Activated naive CD4-positive, alpha-beta T cell treated with anti-CD3 and anti-CD28 coated beads, Interleukin-2, amount 10 ng/mL, durations not matched to agents 7 days and 5 days (primary cell): ENCODE measurements at regions not wholly inside any gene's neighbourhood (a gene's known extent, or its start where the extent isn't known, plus 50 kb on each side); places are given as distances from the start of the nearest gene placed in this dataset.
"Not testable (repeated sequence)": the region's sequence is repeated elsewhere in the genome, so short reads cannot be mapped to it uniquely, and the experiment has no call there.

Experiments used
- CTCF ChIA-PET: fragments of 350-600 bp; sonication (Branson Sonifier 250); formaldehyde crosslinking; loops from one replicate; lab custom pipeline; 2021; ENCODE audit warnings: antibody characterized with exemption; lab: Charles Lee
- DNase-seq: peaks from one replicate; pipeline ENCODE4 v3.0.0-alpha.2; 2020
- H3K27ac Mint-ChIP-seq: one replicate; pipeline ENCODE4 v1.8.0; 2021; ENCODE audit warnings: mild to moderate bottlenecking, moderate library complexity, mixed read lengths
- H3K27me3 Mint-ChIP-seq: one replicate; pipeline ENCODE4 v1.8.0; 2021; ENCODE audit warnings: mild to moderate bottlenecking, mixed read lengths
- H3K36me3 Mint-ChIP-seq: one replicate; pipeline ENCODE4 v1.8.0; 2021; ENCODE audit warnings: mixed read lengths
- H3K4me1 Mint-ChIP-seq: one replicate; pipeline ENCODE4 v1.8.0; 2021; ENCODE audit warnings: mixed read lengths
- H3K4me3 Mint-ChIP-seq: one replicate; pipeline ENCODE4 v1.8.0; 2021; ENCODE audit warnings: mild to moderate bottlenecking, moderate library complexity, mixed read lengths
- H3K9me3 Mint-ChIP-seq: one replicate; pipeline ENCODE4 v1.8.0; 2021; ENCODE audit warnings: mixed read lengths

DNA sequence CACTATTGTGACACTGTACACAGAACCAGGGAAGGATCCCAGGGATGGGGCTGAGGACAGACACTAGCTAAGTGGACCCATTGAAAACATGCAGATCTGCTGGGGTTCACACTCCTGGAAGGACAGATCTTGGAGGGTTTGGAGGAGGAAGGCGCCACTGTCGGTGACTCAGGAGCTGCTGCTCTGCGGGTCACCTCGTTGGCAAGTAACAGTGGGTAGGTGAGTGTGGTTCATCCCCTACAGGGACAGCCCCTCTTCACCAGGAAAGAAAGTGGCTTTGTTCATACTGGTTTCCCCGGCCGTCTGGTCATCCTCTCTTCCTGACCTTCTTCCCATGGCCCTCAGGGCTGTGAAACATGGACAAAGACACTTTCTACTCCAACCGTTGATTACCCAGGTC lies 100.3 kb downstream of the OR4M2 start:
- H3K9me3 Mint-ChIP-seq, H3K27me3 Mint-ChIP-seq, H3K36me3 Mint-ChIP-seq, H3K27ac Mint-ChIP-seq, CTCF ChIA-PET, H3K4me3 Mint-ChIP-seq, DNase-seq, H3K4me1 Mint-ChIP-seq: not testable (repeated sequence)

DNA sequence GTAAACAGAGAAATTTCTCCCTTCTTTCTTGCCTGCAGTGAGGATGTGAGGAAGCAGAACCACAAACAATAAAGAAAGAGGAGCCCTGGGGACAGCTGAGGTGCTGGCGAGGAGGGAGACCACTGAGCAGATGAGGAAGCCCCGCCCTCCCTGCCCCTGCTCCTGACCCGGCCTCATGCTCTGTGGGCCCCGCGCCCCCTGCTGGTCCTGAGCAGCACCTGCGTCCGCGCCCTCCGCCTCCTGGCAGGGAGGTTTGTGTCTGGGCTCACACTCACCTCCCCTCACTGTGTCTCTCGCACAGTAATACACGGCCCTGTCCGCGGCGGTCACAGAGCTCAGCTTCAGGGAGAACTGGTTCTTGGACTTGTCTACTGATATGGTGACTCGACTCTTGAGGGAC lies 104.4 kb downstream of the OR4M2 start:
- CTCF ChIA-PET, H3K36me3 Mint-ChIP-seq, DNase-seq, H3K27me3 Mint-ChIP-seq, H3K4me1 Mint-ChIP-seq, H3K9me3 Mint-ChIP-seq, H3K27ac Mint-ChIP-seq, H3K4me3 Mint-ChIP-seq: not testable (repeated sequence)

DNA sequence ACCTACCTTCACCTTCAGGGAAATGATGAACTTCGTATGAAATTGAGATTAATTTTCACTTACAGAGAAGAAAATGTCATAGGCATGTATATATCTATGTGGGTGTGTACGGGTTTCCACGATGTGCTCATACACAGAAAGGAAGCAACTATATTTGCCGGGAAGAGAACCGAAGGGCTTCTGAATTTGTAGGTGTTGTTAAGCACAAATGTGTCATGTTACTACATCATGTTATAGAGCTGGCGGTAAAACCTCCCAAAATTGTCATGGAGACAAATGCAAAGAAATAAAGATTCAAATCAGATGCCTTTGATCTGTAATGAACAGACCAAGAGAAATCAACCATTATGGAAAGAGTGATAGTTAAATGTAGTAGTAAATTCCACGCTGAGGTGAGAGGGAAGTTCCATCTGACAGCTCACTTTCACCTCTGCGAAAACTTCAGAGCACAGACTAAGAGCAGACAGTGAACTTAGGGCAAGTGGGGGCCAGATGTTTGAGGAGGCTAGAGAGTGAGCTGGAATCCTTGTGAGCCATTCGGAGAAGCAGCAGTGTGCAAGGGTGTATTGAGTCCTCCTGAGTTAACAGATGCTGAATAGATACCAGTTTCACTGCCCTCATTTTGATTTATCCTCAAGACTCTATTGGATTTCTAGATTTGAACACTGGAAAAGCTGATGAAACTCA lies 106.7 kb downstream of the OR4M2 start:
- CTCF ChIA-PET, DNase-seq, H3K27me3 Mint-ChIP-seq, H3K4me3 Mint-ChIP-seq, H3K27ac Mint-ChIP-seq, H3K36me3 Mint-ChIP-seq, H3K4me1 Mint-ChIP-seq, H3K9me3 Mint-ChIP-seq: not testable (repeated sequence)

DNA sequence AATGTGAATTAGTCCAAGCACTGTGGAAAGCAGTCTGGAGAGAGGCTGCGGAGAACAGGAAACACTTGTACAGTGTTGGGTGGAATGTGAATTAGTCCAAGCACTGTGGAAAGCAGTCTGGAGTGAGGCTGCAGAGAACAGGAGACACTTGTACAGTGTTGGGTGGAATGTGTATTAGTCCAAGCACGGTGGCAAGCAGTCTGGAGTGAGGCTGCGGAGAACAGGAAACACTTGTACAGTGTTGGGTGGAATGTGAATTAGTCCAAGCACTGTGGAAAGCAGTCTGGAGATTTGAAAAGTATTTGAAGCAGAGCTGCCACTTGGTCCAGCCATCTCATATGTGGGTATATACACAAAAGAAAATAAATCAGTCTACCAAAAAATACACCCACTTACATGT lies 111.5 kb downstream of the OR4M2 start:
- H3K4me1 Mint-ChIP-seq, H3K9me3 Mint-ChIP-seq, H3K4me3 Mint-ChIP-seq, DNase-seq, H3K27ac Mint-ChIP-seq, H3K27me3 Mint-ChIP-seq, CTCF ChIA-PET, H3K36me3 Mint-ChIP-seq: not testable (repeated sequence)

DNA sequence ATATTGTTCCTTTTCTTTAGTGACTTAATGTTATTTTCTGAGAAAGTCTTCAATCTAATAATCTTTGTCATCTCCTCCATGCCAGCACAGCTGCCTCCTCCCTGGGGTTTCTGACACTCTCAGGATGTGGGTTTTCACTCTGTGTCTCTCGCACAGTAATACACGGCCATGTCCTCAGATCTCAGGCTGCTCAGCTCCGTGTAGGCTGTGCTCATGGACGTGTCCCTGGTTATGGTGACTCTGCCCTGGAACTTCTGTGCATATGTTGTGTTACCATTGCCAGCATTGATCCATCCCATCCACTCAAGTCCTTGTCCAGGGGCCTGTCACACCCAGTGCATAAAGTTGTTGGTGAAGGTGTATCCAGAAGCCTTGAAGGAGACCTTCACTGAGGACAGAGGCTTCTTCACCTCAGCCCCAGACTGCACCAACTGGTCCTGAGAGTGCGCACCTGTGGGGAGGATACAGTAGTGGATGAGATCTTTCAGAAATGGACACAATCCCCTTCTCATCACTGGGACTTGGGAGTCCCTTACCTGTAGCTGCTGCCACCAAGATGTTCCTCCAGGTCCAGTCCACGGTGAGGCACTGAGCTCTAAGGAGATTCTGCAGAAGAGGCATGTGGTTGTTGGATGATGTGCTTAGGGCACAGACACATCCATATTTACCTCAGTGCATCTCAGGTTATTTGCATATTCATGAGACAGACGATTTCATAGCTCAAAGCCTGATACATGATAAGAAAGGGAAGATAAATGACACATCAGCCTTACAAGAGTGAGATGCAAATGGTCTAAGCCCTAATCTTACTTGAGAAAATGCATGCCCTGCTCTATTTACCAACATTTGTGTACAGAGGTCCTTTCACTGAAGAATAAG lies 114.7 kb downstream of the OR4M2 start:
- H3K4me3 Mint-ChIP-seq, H3K27ac Mint-ChIP-seq, H3K36me3 Mint-ChIP-seq, H3K9me3 Mint-ChIP-seq, H3K4me1 Mint-ChIP-seq, DNase-seq, H3K27me3 Mint-ChIP-seq, CTCF ChIA-PET: not testable (repeated sequence)

DNA sequence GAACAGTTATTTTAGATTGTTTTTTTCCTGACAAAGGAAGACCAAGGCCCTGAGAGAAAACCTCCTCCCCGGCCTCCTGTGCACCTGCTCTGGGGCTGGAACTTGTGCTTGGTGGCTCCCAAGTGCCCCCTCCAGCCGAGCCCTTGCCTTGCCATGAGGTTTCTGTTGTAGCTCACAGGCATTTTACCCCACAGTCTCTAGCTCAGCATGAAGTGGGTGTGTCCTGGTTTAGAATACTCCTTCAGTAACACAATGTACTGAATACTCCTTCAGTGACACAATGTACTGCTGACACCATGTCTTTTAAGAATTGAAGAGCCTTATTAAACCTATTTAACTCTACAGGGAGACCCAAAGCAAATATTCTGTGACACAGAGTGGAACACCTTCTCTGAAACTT lies 116.1 kb downstream of the OR4M2 start:
- DNase-seq, H3K9me3 Mint-ChIP-seq, CTCF ChIA-PET, H3K27me3 Mint-ChIP-seq, H3K36me3 Mint-ChIP-seq, H3K4me1 Mint-ChIP-seq, H3K4me3 Mint-ChIP-seq, H3K27ac Mint-ChIP-seq: not testable (repeated sequence)

DNA sequence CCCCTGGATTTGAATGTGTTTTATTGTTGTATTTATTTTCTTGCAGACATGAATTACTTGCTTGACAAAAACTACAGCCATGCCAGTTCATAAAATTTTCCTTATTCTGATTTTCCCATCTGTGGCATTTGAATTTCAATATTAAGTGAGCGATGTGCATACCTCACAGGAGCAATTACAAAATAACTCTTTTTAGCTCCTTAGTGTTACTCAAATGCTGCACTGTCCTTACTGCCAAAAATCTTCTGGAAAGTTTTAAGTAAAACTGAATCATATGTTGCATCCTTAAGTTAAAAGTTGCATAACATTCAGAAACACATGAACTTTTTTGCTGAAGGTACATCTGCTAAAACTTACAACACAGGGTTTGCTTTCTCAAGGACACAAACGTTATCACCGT lies 120.1 kb downstream of the OR4M2 start:
- H3K4me3 Mint-ChIP-seq, H3K27ac Mint-ChIP-seq, H3K27me3 Mint-ChIP-seq, H3K4me1 Mint-ChIP-seq, DNase-seq, H3K9me3 Mint-ChIP-seq, H3K36me3 Mint-ChIP-seq, CTCF ChIA-PET: not testable (repeated sequence)

DNA sequence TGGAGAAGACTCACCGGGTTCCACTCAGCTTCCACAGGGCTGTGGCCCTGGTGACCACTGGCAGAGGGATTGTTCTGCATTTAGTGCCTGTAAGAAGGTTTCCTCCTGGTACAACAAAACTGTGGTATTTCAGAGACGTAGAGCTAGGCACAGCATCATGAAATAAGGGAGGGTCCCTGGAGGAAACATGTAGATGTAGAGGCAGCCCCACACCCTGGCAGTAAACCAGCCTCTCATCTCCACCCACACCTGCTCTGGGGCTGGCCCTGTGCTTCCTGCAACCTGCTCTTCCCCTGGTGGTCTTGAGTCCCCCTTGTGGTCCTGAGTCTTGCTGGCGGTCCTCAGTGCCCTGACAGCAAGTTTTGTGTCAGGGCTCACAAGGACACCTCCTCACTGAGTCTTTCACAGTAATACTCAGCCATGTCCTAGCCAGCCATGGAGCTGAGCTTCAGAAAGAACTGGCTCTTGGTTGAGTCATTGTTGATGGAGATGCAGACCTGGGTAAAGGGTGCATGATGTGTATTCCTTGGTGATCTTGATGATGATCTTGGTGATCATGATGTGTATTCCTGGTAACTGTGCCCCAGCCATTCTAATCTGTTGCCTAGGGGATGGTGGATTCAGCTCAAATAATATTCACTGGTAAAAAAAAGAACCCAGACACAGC lies 121.8 kb downstream of the OR4M2 start:
- H3K27me3 Mint-ChIP-seq, H3K27ac Mint-ChIP-seq, H3K36me3 Mint-ChIP-seq, CTCF ChIA-PET, H3K9me3 Mint-ChIP-seq, H3K4me3 Mint-ChIP-seq, DNase-seq, H3K4me1 Mint-ChIP-seq: not testable (repeated sequence)

DNA sequence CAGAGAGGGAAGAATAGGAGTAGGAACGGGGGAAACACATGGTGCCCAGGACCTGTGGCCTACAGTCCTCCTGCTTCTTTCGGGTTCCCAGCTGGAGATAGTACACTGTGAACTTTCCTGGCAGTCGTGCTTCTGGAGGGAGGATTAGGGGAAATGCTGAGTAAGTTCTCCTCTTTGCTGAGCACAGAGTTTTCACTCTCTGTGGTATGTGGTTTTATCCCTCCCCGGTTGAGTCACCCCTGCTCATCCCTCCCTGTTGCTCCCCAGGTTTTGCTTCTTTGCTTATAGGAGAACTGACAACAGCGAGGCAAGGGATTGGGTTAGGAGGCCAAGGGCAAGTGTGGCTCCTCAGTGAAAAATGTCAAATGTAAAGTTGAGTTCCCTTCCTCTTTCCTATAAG lies 122.9 kb downstream of the OR4M2 start:
- H3K36me3 Mint-ChIP-seq, H3K4me3 Mint-ChIP-seq, CTCF ChIA-PET, DNase-seq, H3K27me3 Mint-ChIP-seq, H3K9me3 Mint-ChIP-seq, H3K4me1 Mint-ChIP-seq, H3K27ac Mint-ChIP-seq: not testable (repeated sequence)

DNA sequence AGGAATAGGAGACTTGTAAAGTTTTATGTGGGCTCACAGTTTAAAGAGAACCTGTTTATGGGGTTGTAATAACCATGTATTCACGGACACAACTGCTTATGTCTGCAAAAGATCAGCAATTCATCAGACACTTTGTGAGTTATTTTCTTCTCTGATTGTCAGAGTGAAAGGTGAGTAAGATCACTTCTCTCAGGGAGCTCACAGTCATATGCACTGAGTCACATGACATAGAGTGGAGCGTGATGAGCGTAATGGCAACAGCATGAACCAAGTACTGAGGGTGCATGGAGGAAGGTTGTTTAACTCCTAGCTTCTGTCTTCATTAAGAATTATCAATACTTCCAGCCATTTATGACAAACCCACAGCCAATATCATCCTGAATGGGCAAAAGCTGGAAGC lies 128.8 kb downstream of the OR4M2 start:
- H3K4me3 Mint-ChIP-seq, CTCF ChIA-PET, H3K9me3 Mint-ChIP-seq, H3K4me1 Mint-ChIP-seq, H3K27ac Mint-ChIP-seq, H3K27me3 Mint-ChIP-seq, DNase-seq, H3K36me3 Mint-ChIP-seq: not testable (repeated sequence)

DNA sequence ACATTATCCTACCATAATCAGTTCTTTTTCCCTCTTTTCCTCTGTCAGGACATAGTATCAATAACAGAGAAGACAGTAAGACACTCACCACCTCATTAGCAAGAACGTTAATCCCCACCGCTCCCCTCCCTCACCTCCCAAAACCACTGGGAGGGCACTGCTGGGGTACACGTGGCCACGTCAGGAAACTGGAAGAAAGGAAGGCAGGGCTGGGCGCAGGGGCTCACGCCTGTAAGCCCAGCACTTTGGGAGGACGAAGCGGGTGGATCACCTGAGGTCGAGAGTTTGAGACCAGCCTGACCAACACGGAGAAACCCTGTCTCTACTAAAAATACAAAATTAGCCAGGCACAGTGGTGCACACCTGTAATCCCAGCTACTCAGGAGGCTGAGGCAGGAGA lies 142.3 kb downstream of the OR4M2 start:
- H3K27ac Mint-ChIP-seq, result not testable (repeated sequence)

DNA sequence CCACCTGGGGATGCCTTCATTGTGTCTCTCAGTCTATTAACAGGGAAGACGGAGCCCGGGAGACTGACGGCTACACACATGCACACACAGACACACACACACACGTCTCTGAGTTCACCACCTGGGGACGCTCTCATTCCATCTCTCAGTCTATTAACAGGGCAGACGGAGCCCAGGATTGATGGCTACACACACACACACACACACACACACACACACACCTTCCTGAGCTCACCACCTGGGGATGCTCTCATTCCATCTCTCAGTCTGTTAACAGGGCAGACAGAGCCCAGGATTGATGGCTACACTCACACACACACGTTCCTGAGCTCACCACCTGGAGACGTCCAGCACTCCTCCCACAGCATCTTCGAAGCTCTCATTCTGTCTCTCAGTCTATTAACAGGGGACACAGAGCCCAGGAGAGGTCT lies 143.9 kb downstream of the OR4M2 start:
- DNase-seq, result no peak
- no peaks in the 10 kb centered on the region for H3K36me3 Mint-ChIP-seq
- no peaks in the 10 kb centered on the region for H3K9me3 Mint-ChIP-seq
- peaks cover 41% of the 10 kb centered on the region for H3K27me3 Mint-ChIP-seq
- CTCF ChIA-PET, result interaction anchor here (1.8 to 5.5 kb wide), 2 partner anchors 1864 to 1868 kb away, joined by 5 to 97 read pairs; no protein-coding TSS in a partner anchor
- H3K4me3 Mint-ChIP-seq, result no peak overlapping the region
- H3K4me1 Mint-ChIP-seq, result peaks cover 24% of the 10 kb centered on the region
- H3K27ac Mint-ChIP-seq, result no peak overlapping the region

More for the DNA sequence above, 142.3 kb downstream of the OR4M2 start:
- peaks cover 35% of the 10 kb centered on the region for H3K27me3 Mint-ChIP-seq
- H3K36me3 Mint-ChIP-seq, DNase-seq, H3K9me3 Mint-ChIP-seq, H3K4me3 Mint-ChIP-seq: not testable (repeated sequence)
- H3K4me1 Mint-ChIP-seq, result peaks cover 24% of the 10 kb centered on the region
- CTCF ChIA-PET, result interaction anchor here (0.7 to 5.5 kb wide), 7 partner anchors 13 to 1866 kb away, joined by 3 to 97 read pairs (median 4); no protein-coding TSS in a partner anchor

DNA sequence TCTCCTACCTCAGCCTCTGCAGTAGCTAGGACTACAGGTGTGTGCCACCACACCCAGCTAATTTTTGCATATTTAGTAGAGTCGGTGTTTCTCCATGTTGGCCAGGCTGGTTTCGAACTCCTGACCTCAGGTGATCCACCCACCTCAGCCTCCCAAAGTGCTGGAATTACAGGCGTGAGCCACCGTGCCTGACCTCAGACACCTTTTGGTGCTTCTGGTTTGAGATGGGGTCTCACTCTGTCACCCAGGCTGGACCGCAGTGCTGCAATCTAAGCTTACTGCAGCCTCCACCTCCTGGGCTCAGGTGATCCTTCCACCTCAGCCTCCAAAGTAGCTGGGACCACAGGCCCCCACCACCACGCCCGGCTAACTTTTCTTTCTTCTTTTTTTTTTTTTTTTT lies 144.6 kb downstream of the OR4M2 start:
- H3K4me3 Mint-ChIP-seq, result not testable (repeated sequence)

DNA sequence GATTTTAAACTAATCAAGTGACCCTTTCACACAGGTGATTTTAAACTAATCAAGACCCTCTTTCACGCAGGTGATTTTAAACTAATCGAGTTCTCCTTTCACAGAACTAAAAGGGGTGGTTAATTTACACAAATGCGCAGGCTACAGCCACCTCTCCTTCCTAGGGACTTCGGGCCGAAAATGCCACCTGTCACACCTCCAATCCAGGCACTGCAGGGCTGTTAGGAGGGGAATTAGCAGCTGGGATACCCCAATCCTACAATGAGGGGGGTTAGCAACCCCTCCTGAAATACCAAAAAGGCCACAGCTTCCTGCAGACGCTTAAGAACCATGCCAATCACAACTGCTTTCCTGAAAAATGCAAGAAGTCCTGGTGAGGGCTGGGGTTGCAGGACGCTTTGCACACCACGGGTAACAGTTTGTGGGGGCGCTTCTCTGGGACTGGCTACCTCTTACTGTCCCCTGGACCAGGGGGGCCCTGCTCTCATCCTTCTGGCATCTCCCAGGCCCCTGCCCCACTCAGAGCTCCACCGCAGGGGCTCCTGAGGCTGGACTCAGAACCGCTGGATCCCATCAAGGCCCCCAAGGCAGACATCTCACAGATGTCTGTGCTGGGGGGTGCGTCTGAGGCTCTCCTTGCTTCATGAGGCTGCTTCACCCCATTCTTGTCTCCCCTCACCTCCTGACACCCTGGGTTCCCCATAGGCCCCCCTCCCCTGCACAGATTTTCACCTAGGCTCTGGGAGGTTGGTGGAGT lies 145.9 kb downstream of the OR4M2 start:
- H3K27me3 Mint-ChIP-seq, result peaks cover 41% of the 10 kb centered on the region
- no peaks in the 10 kb centered on the region for H3K36me3 Mint-ChIP-seq
- no peak overlapping the region for H3K27ac Mint-ChIP-seq
- H3K4me1 Mint-ChIP-seq, result peaks cover 19% of the 10 kb centered on the region
- H3K9me3 Mint-ChIP-seq, result no peaks in the 10 kb centered on the region
- no peak overlapping the region for H3K4me3 Mint-ChIP-seq
- CTCF ChIA-PET, result interaction anchor here (1.8 to 5.5 kb wide), 3 partner anchors 1866 to 1872 kb away, joined by 5 to 97 read pairs (median 5); no protein-coding TSS in a partner anchor
- no peak for DNase-seq

More for the DNA sequence above, 144.6 kb downstream of the OR4M2 start:
- not testable (repeated sequence) for H3K9me3 Mint-ChIP-seq, H3K36me3 Mint-ChIP-seq, DNase-seq, H3K27ac Mint-ChIP-seq
- peaks cover 41% of the 10 kb centered on the region for H3K27me3 Mint-ChIP-seq
- peaks cover 24% of the 10 kb centered on the region for H3K4me1 Mint-ChIP-seq
- CTCF ChIA-PET, result interaction anchor here (0.6 to 5.5 kb wide), 3 partner anchors 39 to 1869 kb away, joined by 3 to 97 read pairs (median 5); no protein-coding TSS in a partner anchor
